ENCODE measurements at regions not wholly inside any gene's neighbourhood (a gene's known extent, or its start where the extent isn't known, plus 50 kb on each side); places are given as distances from the start of the nearest gene placed in this dataset.
"Not testable (repeated sequence)": the region's sequence is repeated elsewhere in the genome, so short reads cannot be mapped to it uniquely, and the experiment has no call there.

DNA sequence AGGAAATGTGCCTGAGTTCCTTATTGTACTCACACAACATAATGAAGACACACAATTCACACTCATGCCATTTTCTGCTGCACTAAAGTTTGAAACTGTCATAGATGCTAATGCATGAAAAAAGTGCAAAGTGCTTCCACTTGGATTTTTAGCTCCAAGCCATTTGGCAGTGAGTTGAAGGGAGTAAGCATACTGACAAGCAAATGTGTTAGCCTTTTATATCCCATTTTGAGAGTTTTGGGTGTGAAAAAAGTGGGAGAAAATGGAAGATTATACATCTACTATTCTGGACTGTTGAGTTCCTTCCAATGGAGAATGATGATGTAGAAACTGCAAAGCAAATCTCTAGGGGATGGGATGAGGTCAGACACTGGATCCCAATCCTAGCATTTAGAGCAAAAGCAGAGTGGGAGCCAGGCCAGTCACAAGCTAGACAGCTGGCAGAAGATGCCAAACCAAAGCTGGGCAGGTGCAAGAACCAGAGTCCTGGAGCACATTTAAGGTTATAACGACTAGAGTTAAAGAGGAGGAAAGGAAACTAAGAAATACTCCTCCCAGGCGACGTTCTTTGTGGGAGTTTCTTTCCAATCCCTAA lies 216.8 kb downstream of the FBXO8 start:
- DNase-seq = no peak

DNA sequence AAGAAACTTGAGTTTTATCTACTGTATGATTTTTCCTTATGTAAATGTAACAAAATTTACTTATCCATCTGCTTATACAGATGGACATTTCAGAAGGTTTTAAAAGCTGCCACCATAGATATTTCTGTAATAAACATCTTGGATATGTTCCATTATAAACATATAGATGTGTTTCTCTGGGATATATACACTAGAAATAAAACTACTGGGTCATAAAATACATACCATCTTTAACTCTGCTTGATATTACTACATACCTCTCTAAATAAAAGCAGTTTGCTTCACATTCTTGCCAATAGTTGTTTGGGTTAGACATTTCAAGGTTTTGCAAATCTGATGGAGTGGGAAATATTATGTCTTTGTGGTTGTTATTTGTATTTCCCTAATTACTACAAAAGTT lies 220.6 kb downstream of the FBXO8 start:
- DNase-seq = no peak

DNA sequence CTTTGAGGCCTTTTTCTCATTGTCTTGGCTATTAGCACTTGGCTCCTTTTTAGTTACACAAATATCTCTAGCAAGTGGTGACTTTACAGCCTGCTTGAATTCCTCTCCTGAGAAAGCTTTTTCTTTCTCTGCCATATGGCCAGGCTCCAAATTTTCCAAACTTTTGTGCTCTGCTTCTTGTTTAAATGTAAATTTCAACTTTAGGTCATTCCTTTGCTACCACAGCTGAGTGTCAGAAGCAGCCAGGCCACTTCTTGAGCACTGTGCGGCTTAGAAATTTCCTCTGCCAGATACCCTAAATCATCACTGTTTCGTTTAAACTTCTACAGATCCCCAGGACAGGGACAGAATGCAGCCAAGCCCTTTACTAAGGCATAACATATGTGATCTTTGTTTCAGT lies 222.4 kb downstream of the FBXO8 start:
- DNase-seq = no peak

DNA sequence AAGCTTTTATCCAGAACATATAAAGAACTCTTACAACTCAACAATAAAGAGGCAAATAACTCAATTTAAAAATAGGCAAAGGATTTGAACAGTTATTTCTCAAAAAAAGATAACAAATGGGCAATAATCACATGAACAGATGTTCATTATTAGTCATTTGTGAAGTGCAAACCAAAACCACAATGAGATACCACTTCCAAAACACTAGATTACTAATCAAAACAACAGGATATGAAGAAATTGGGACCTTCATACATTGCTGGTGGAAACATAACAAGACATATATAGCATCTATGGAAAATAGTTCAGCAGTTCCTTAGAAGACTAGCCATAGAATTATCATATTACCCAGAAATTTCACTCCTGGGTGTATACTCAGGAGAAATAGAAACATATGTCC lies 224.6 kb downstream of the FBXO8 start:
- no peak for DNase-seq

DNA sequence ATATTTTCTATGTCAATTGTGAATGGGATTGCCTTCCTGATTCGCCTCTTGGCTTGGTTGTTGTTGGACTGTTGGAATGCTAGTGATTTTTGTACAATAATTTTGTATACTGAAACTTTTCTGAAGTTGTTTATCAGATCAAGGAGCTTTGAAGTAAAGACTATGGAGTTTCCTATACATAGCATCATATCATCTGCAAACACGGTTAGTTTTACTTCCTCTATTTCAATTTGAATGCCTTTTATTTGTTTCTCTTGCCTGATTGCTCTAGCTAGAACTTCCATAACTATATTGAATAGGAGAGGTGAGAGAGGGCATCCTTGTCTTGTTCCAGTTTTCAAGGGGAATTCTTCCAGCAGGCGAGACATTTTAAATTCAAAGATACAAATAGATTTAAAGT lies 226.5 kb downstream of the FBXO8 start:
- no peak for DNase-seq

DNA sequence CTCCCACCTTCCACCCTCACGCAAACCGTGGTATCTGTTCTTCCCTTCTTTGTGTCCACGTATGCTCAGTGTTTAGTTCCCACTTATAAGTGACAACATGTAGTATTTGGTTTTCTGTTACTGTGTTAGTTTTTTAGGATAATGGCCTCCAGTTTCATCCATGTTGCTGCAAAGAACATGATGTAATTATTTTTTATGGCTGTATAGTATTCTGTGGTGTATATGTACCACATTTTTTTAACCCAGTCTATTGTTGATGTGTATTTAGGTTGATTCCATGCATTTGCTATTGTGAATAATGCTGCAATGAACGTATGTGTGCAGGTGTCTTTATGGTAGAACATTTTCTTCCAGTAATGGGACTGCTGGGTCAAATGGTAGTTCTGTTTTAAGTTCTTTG lies 228.1 kb downstream of the FBXO8 start:
- DNase-seq = no peak

DNA sequence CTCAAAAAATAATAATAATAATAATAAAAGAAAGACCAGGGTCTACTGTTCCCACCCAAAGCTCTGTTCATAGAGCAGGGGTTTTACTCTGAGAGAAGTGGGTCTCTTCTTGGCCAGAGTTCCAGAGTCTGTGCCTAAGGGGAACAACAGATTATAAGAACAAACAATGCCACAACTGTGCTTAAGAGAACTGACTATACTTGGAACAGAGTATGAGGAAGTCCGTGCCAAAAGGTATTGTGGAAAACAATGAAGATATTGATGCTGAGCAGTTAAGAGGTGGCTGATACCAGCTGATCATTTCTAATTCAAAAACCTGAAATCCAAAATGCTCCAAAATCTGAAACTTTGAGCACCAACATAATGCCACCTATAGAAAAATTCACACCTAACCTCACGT lies 229.6 kb downstream of the FBXO8 start:
- no peak for DNase-seq

DNA sequence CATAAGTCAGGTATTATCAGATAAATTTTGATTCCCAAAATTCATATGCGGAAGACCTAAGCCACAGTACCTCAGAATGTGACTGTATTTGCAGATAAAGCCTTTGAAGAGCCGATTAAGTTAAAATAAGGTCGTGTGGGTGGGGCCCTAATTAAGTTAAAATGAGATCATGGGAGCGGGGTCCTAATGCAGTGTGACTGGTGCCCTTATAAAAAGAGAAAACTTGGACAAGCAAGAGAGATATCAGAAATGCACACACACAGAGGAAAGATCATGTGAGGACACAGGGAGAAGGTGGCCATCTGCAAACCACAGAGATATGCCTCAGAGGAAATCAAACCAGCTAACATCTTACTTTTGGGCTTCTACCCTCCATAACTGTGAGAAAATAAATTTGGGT lies 236.1 kb downstream of the FBXO8 start:
- no peak for DNase-seq

DNA sequence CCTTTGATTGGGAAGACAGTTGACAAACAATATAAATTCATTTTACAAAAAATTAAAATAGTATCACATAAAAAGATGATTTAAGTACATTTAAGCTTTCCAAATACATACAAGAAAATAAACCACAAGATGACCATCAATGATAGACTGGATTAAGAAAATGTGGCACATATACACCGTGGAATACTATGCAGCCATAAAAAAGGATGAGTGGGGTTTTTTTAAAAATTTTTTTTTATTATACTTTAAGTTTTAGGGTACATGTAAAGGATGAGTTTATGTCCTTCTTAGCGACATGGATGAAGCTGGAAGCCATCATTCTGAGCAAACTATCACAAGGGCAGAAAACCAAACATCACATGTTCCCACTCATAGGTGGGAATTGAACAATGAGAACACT lies 237.6 kb downstream of the FBXO8 start:
- DNase-seq = not testable (repeated sequence)

DNA sequence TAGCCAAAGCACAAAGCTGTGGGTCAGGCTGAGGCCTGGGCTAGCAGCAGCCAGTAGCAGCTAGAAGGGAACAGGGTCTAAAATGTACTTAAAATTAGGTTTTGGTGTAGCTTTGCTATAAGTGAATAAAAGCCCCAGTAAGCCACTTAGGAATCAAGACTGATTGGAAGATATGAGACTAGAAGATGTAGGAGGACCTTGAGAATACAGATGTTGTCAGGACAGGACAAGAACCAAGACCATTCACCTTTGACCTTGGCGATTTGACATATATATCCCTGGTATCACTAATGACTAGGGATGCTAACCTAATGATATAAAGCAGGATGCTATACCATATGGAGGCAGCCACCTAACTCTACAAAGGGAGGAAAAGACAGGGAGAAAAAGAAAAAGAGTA lies 238.1 kb downstream of the FBXO8 start:
- no peak for DNase-seq

DNA sequence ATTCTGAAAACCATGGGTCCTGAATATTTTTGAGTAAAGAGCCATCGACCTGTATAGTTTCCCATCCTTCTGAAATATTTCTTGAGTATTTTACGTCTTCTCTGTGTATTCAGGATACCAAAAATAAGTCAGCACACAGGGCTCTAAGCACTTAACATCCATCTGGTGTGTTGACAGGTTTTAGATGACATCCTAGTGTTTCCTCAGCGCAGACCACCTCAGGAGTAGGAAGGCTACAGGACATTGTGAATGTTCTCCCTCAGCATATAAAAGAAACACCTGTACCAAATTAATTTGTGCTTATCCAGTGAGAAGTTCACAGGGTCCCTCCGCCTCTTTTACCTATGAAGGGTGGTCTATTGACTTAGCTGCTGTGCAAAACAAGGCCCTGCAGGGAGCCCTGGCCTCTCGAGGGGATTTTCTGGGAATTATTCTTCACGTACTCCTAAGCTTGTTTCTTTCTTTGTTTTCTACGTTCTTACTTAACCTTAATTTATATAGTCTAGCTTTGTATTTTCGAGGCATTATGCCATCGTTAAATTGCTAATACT lies 241.8 kb downstream of the FBXO8 start:
- peak; percentile 27 for DNase-seq

DNA sequence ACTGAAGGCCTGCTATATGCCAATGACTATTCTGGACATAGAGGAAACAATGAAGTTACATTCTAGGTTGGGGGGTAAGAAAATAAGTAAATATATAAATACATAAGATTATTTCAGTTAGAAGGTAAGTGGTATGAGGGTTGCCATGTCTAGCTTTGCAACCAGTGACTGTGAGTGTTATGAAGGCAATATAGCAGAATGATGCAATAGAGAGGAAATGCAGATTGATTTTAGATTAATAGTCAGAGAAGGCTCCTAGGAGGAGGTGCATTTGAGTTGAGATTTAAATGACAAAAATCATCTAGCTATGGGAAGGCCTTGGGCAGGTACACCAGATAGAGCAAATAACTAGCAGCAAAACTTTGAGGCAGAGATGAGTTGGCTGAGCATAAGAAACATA lies 243.2 kb downstream of the FBXO8 start:
- DNase-seq = no peak

DNA sequence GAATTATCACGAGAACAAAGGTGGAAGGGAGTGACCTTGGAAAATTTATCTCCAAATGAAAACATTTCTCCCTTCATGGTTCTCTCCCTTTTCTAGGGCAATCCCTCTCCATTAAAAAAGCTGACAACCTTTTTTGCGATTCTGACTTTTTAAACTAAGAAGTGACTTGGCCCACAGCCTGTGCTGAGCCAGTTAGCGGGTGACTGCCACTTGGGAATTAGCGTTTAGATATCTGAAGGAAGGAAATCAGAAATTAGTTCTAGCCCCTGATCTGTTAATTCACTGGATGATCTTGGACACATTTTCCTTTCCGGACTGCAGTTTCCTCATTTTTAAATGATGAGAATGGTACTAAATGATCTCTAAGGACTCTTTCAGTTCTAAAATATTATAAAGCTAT lies 245.0 kb downstream of the FBXO8 start:
- no peak for DNase-seq

DNA sequence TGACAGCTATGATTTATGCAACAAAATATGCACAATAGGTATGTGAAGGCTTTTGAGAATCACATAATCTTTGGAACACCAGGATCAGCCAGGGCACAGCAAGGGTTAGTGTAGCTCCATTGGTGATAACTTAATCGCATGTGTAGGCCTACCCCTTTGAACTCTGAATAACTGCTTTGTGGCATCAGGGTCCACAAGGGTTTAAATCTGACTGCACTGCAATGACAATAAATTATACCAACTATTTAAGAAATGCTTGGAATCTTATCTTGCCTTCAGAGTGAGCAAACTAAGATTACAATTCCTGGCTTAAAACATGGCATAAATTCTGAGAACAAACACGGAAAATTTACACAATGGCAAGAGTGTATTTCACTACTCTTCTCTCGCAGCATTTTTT lies 245.8 kb downstream of the FBXO8 start:
- peak; percentile 51 for DNase-seq

DNA sequence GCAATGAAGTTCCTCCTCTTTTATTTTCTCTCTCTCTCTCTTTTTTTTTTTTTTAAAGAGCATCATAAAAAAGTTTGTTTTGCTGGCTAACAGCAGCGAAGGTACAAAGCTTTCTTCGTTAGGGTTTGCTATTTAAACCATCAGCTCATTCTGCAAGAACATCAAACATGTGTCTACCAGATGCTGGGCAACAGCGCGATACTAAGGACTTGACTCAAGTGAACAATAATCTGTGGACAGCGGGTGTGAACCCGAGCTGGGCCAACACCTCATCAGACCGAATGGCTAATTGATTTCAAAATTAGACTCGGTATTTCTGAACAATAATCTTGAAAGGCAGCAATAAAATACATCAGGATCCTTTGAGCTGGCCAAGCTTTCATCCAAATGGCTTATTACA lies 246.4 kb downstream of the FBXO8 start:
- DNase-seq = peak; percentile 80

DNA sequence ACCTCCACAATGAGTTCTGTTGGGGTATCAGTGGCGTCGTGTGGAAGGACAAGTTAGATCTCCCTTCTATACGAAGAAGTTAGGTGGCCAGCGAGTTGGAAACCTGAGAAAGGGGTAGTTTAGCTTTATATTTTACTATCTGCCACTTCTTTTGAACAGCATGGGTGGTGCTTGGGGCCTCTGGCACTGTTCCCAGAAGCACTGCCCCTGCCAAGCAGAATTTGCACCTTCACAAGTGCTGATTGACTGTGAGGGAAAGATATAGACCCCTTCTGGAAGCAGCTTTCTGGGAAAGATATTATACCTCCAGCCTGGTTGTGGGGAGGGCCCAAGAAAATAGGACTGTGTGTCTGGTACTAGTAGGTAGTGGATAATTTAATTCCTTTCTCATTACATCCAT lies 246.9 kb downstream of the FBXO8 start:
- peak; percentile 84 for DNase-seq

DNA sequence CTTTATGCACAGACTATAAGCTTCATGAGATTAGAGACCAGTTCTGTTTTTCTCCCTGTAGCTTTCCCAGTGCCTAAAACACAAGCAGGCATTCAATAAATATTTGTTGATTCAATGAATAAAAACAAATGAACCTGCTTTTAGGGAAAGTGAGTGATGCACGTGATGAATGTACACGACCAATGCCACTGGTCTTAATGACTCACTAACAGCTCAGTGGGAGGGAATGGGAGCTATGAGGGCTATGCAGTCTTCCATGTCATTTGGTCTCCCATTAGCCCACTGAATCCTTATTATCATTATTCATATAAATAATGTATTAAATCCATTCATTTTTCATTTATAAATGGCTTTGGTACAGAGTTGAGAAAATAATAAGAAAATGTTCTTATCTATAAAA lies 247.4 kb downstream of the FBXO8 start:
- peak; percentile 75 for DNase-seq

DNA sequence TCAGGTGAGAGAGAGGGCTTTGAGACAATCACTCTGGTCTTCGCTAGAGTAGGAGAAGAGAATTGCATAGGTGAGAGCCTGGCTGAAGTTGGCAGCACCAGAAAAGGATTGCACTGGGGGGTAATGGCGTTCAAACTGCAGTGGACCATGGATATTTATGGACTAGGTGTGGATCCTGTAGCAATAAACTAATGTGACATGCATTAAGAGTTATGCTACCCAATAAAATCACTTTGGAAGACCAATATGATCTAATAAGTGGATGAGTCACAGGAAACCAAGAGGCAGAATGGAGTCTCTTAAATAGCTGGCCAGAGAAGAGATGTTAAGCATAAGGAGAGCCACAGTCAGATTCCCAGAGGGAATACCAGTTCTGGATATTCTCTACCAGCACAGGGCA lies 259.8 kb downstream of the FBXO8 start:
- DNase-seq = no peak

DNA sequence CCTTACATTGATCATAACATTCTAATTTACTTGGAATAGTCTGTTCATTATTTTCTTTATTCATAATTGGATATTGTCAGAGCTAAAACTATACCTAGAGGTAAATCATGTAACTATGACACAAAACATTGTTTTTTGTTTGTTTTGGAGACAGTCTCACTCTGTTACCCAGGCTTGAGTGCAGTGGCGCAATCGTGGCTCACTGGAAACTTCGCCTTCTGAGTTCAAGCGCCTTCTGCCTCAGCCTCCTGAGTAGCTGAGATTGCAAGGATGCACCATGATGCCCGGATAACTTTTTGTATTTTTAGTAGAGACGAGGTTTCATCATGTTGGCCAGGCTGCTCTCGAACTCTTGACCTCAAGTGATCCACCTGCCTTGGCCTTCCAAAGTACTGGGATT lies 265.2 kb downstream of the FBXO8 start:
- DNase-seq = no peak

DNA sequence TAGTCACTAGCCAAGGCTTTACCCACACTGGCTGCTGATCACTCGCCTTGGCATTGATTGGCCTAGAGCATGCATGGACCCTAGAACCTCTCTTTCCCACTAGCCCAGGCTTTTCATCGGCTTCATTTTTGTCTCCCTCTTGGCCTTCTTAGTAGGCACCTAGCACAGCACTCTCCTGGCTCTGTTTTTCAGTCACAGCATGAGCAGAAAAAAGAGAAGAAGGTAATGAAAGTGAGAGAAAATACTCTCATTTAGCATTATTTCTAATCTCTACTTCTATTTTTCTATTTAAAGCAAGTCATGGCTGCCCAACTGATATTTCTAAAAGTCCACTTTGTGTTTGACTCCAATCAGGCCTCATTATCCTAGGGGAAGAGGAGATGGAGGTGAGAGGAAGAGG lies 267.2 kb downstream of the FBXO8 start:
- no peak for DNase-seq

DNA sequence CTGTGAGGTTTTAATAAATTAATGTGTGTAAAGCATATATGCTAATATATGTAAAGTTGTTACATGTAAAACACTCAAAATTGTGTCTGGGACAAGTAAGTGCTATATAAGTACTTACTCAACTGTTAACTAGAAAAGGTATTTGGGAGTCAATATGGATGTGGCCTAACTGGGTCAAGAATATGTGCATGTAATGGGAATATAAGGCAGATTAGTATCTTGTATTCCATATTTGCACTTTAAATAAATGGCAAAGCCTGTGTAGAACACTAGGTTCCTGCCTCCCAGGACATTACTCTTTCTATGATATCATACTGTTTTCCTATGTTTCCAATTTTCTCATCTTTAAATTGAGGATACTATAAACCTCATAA lies 270.6 kb downstream of the FBXO8 start:
- DNase-seq = no peak

DNA sequence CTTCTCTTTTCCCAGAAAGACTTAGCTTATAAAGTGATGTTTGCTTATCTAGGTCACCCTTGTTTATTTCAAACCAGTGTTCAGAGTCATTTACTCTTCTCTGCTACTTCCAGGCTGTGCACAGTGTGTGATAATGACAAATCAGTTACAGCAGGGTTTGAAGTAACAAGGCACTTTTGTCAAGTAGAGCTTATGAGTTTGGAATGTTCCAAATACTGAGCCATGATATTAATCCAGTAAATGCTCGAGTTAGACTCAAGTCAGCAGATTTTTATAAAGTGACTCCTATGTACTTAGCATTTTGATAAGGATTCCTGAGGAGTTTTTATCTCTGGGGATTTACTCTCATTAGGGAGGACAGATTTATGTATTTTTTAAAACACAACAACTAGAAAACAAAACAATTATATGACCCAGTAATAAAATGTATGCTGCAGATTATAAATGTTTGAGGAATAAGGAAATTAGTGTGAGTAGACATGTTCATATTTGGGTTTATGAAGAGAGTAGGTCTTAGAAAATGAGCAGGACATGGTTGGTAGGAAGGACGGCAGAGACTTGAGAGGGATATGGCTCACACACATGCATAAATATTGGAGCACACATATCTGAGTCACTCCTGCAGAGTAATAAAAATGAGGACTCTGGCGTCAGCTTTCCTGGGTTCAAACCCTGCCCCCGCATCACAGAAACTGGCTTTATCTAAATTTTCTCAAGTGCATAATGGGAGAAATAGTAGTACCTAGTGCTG lies 271.2 kb downstream of the FBXO8 start:
- no peak for DNase-seq

DNA sequence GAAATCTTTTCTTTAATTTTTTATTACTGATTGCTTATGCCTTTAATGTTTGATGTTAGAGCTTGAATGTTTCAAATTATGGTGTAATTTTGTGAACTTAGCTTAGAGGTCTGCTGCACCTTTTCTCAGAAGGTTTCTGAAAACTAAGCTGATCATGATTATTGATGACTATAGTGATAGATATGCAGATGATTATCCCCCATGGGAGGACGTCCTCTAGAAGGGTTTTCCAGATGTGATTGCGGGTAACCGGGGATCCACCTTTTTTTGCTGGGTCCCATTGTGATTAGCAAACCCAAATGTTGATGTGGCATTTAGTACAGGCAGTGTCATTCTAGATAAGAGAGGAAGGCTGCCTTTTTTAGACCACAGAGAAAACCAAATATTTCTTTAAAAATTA lies 272.9 kb downstream of the FBXO8 start:
- DNase-seq = no peak

DNA sequence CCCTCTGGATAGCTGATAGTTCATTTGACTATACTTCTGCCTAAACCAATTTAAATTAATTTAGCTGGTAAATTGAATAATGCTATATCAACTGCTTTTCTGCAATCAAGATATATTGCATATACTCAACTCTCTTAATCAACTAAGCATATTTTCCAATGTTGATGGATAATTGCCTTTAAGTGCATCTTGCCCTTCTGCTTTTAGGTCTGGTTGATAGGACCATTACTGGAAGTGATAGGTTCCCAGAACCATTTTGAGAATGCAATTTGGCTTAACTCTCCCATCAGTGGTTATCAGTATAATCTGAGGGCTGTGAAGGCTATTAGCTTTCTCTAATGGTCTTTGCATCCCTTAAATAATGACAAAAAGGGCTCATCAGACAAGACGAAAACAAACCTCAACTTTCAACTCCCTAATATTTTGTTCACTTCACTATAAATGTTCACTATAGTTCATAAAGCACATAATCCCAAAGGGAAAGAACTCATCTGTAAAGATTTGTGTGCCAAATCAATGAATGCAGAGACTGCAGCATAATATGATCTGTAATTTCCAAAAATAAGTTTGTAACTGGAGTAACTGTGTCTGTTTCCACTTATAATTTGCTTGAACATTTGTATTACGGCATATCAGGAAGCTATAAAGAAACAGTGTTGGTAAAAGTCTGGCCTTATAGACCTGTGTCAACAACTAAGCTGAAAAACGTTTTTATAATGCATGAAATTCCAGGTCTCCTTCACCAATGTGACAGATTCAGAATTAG lies 273.6 kb downstream of the FBXO8 start:
- no peak for DNase-seq
